Activated B cell treated with CpG ODN at 0.5 μM for 24 hours (primary cell): ENCODE measurements at regions not wholly inside any gene's neighbourhood (a gene's known extent, or its start where the extent isn't known, plus 50 kb on each side); places are given as distances from the start of the nearest gene placed in this dataset.
"Not testable (repeated sequence)": the region's sequence is repeated elsewhere in the genome, so short reads cannot be mapped to it uniquely, and the experiment has no call there.

Experiments
- ATAC-seq: fragments of 200-7000 bp; cut with Tn5 transposase; one replicate; pipeline ENCODE4 v1.10.0; 2021; ENCODE audit warnings: low read depth, mild to moderate bottlenecking, moderate library complexity
- CTCF ChIA-PET: fragments of 350-600 bp; sonication (Branson Sonifier 250); formaldehyde crosslinking; loops from one replicate; lab custom pipeline; 2021; ENCODE audit warnings: antibody characterized with exemption; lab: Charles Lee
- POLR2A ChIA-PET: fragments of 350-600 bp; sonication (Branson Sonifier 250); formaldehyde crosslinking; loops from one replicate; lab custom pipeline; 2021; ENCODE audit warnings: antibody characterized with exemption; lab: Charles Lee
- DNase-seq: peaks from one replicate; pipeline ENCODE4 v3.0.0; 2022
- H3K27ac Mint-ChIP-seq: one replicate; pipeline ENCODE4 v1.8.0; 2020; ENCODE audit warnings: mixed read lengths
- H3K27me3 Mint-ChIP-seq: one replicate; pipeline ENCODE4 v1.8.0; 2021; ENCODE audit warnings: mixed read lengths
- H3K36me3 Mint-ChIP-seq: one replicate; pipeline ENCODE4 v1.8.0; 2021; ENCODE audit warnings: low read depth, mixed read lengths
- H3K4me1 Mint-ChIP-seq: one replicate; pipeline ENCODE4 v1.8.0; 2021; ENCODE audit warnings: mixed read lengths
- H3K4me3 Mint-ChIP-seq: one replicate; pipeline ENCODE4 v1.8.0; 2020; ENCODE audit warnings: mild to moderate bottlenecking, mixed read lengths
- H3K9me3 Mint-ChIP-seq: one replicate; pipeline ENCODE4 v1.8.0; 2020; ENCODE audit warnings: mixed read lengths
- CTCF ChIP-seq: fragments of 200-600 bp; IDR thresholded peaks from one replicate; pipeline ENCODE4 v1.8.0; 2022; ENCODE audit warnings: antibody characterized with exemption, mild to moderate bottlenecking
- intact Hi-C: fragments of 100-400 bp; cut with micrococcal nuclease; formaldehyde crosslinking; loops from one replicate; pipeline ENCODE4 v1.15.1; 2024

GRCh38 chr12:7581046-7581445 lies 77.5 kb upstream of the CD163 start:
- peaks cover 12% of the 10 kb centered on the region for H3K27me3 Mint-ChIP-seq

GRCh38 chr12:7571257-7571656 lies 67.7 kb upstream of the CD163 start:
- CTCF ChIA-PET, result no interaction called here

More at GRCh38 chr12:7581046-7581445, 77.5 kb upstream of the CD163 start:
- Mint-ChIP-seq H3K9me3 (peaks cover 16% of the 10 kb centered on the region), H3K4me1 (peaks cover 3% of the 10 kb centered on the region), H3K27ac (no peak overlapping the region), H3K4me3 (no peak overlapping the region), H3K36me3 (no peaks in the 10 kb centered on the region)
- ATAC-seq, result no peak
- CTCF ChIA-PET, result no interaction called here
- no peak for TF ChIP-seq CTCF
- intact Hi-C loops, result no loop called here
- POLR2A ChIA-PET, result no interaction called here
- no peak for DNase-seq

GRCh38 chr12:7557227-7557626 lies 53.6 kb upstream of the CD163 start:
- Mint-ChIP-seq H3K4me3 (no peak overlapping the region), H3K36me3 (no peaks in the 10 kb centered on the region), H3K4me1 (no peaks in the 10 kb centered on the region), H3K9me3 (no peaks in the 10 kb centered on the region), H3K27ac (no peak overlapping the region), H3K27me3 (peaks cover 6% of the 10 kb centered on the region)
- ATAC-seq (no peak), DNase-seq (no peak)
- ChIA-PET POLR2A (no interaction called here), CTCF (no interaction called here)
- TF ChIP-seq CTCF, result no peak
- intact Hi-C loops, result no loop called here

More at GRCh38 chr12:7571257-7571656, 67.7 kb upstream of the CD163 start:
- Mint-ChIP-seq H3K4me1 (no peaks in the 10 kb centered on the region), H3K4me3 (no peak overlapping the region), H3K27me3 (peaks cover 3% of the 10 kb centered on the region), H3K27ac (no peak overlapping the region), H3K9me3 (peaks cover 6% of the 10 kb centered on the region), H3K36me3 (no peaks in the 10 kb centered on the region)
- POLR2A ChIA-PET, result no interaction called here
- TF ChIP-seq CTCF, result no peak
- ATAC-seq, result no peak
- DNase-seq, result no peak
- intact Hi-C loops, result no loop called here

- no peaks in the 10 kb centered on the region for H3K4me1 Mint-ChIP-seq
- ATAC-seq, result no peak
- no peak overlapping the region for H3K27ac Mint-ChIP-seq
- H3K36me3 Mint-ChIP-seq, result no peaks in the 10 kb centered on the region
- no peak overlapping the region for H3K4me3 Mint-ChIP-seq
- no peak for TF ChIP-seq CTCF
- H3K27me3 Mint-ChIP-seq, result peaks cover 4% of the 10 kb centered on the region
- intact Hi-C loops, result no loop called here
- H3K9me3 Mint-ChIP-seq, result peaks cover 6% of the 10 kb centered on the region
- CTCF ChIA-PET, result no interaction called here
- POLR2A ChIA-PET, result no interaction called here
- no peak for DNase-seq
These were observed 52.2 kb upstream of the CD163 start for GRCh38 chr12:7555752-7556151.

- ATAC-seq, POLR2A ChIA-PET, intact Hi-C loops, DNase-seq, H3K36me3 Mint-ChIP-seq, CTCF ChIA-PET, H3K27me3 Mint-ChIP-seq, H3K4me1 Mint-ChIP-seq, H3K4me3 Mint-ChIP-seq, H3K27ac Mint-ChIP-seq, H3K9me3 Mint-ChIP-seq: not testable (repeated sequence)
These were observed 51.3 kb upstream of the CD163 start for GRCh38 chr12:7554831-7555230.
